GM18498 (cell line): ENCODE measurements at regions not wholly inside any gene's neighbourhood (a gene's known extent, or its start where the extent isn't known, plus 50 kb on each side); places are given as distances from the start of the nearest gene placed in this dataset.
"Not testable (repeated sequence)": the region's sequence is repeated elsewhere in the genome, so short reads cannot be mapped to it uniquely, and the experiment has no call there.

Experiments
- ATAC-seq: cut with Tn5 transposase; IDR thresholded peaks from one replicate; pipeline ENCODE4 v1.9.1; 2021; ENCODE audit warnings: mild to moderate bottlenecking, moderate library complexity; ENCODE audit not compliant: unreplicated experiment

- ATAC-seq, result no peak
Measured at GRCh38 chr18:51447351-51448342, 250.2 kb upstream of the MEX3C start.

GRCh38 chr18:51448949-51449348 lies 251.5 kb upstream of the MEX3C start:
- no peak for ATAC-seq

- no peak for ATAC-seq
Measured at GRCh38 chr18:51453594-51453993, 256.1 kb upstream of the MEX3C start.

GRCh38 chr18:51458861-51459260 lies 261.4 kb upstream of the MEX3C start:
- ATAC-seq, result no peak

GRCh38 chr18:51461956-51462355 lies 264.5 kb upstream of the MEX3C start:
- ATAC-seq, result no peak

GRCh38 chr18:51463483-51464136 lies 266.1 kb upstream of the MEX3C start:
- no peak for ATAC-seq

- ATAC-seq, result no peak
Measured at GRCh38 chr18:51478908-51479307, 281.4 kb upstream of the MEX3C start.

GRCh38 chr18:51479736-51480135 lies 282.3 kb upstream of the MEX3C start:
- ATAC-seq, result no peak

- no peak for ATAC-seq
Measured at GRCh38 chr18:51480407-51481261, 283.2 kb upstream of the MEX3C start.

- ATAC-seq, result no peak
Measured at GRCh38 chr18:51486735-51487366, 289.4 kb upstream of the MEX3C start.

GRCh38 chr18:51490417-51490816 lies 292.9 kb upstream of the MEX3C start:
- ATAC-seq, result no peak

- ATAC-seq, result no peak
Measured at GRCh38 chr18:51490860-51491259, 293.4 kb upstream of the MEX3C start.

GRCh38 chr18:51491678-51492372 lies 294.3 kb upstream of the MEX3C start:
- ATAC-seq, result no peak

GRCh38 chr18:51498085-51498855 lies 300.8 kb upstream of the MEX3C start:
- no peak for ATAC-seq

GRCh38 chr18:51503351-51503750 lies 305.9 kb upstream of the MEX3C start:
- ATAC-seq, result no peak

- ATAC-seq, result no peak
Measured at GRCh38 chr18:51506811-51507210, 309.3 kb upstream of the MEX3C start.

GRCh38 chr18:51508410-51508809 lies 310.9 kb upstream of the MEX3C start:
- ATAC-seq, result not testable (repeated sequence)

- no peak for ATAC-seq
Measured at GRCh38 chr18:51510020-51510419, 312.5 kb upstream of the MEX3C start.

GRCh38 chr18:51513517-51513916 lies 316.0 kb upstream of the MEX3C start:
- no peak for ATAC-seq
